HEK293T (cell line): ENCODE measurements at regions not wholly inside any gene's neighbourhood (a gene's known extent, or its start where the extent isn't known, plus 50 kb on each side); places are given as distances from the start of the nearest gene placed in this dataset.

Experiments
- ARNT ChIP-seq: fragments of 450-650 bp; IDR thresholded peaks from 2 replicates; pipeline ENCODE4 v1.6.1; 2017; ENCODE audit warnings: mild to moderate bottlenecking
- BHLHE40 ChIP-seq: fragments of 450-650 bp; IDR thresholded peaks from 2 replicates; pipeline ENCODE4 v1.6.1; 2016; ENCODE audit warnings: mild to moderate bottlenecking, moderate library complexity, borderline replicate concordance
- FOXK2 ChIP-seq: fragments of 450-650 bp; IDR thresholded peaks from 2 replicates; pipeline ENCODE4 v1.6.1; 2016; ENCODE audit warnings: mild to moderate bottlenecking
- FOXM1 ChIP-seq: fragments of 450-650 bp; IDR thresholded peaks from 2 replicates; pipeline ENCODE4 v1.6.1; 2017; ENCODE audit warnings: mild to moderate bottlenecking, borderline replicate concordance
- NFRKB ChIP-seq: fragments of 450-650 bp; IDR thresholded peaks from 2 replicates; pipeline ENCODE4 v1.6.1; 2016; ENCODE audit warnings: mild to moderate bottlenecking, moderate library complexity
- PKNOX1 ChIP-seq: fragments of 450-650 bp; IDR thresholded peaks from 2 replicates; pipeline ENCODE4 v1.6.1; 2016
- SP1 ChIP-seq: fragments of 450-650 bp; IDR thresholded peaks from 2 replicates; pipeline ENCODE4 v1.6.1; 2017
- SUZ12 ChIP-seq: fragments of 450-650 bp; IDR thresholded peaks from 2 replicates; pipeline ENCODE4 v1.6.1; 2016; ENCODE audit warnings: mild to moderate bottlenecking
- TARDBP ChIP-seq: fragments of 450-650 bp; IDR thresholded peaks from 2 replicates; pipeline ENCODE4 v1.6.1; 2016
- ZNF384 ChIP-seq: fragments of 450-650 bp; IDR thresholded peaks from 2 replicates; pipeline ENCODE4 v1.6.1; 2016

- TF ChIP-seq TARDBP (no peak), ARNT (no peak), NFRKB (no peak), PKNOX1 (no peak), FOXM1 (no peak), SP1 (no peak), BHLHE40 (no peak), FOXK2 (no peak), SUZ12 (no peak), ZNF384 (no peak)
Observed at GRCh38 chr7:67791918-67792317, 795.3 kb downstream of the TYW1 start.
